HEK293 (cell line): ENCODE measurements at regions not wholly inside any gene's neighbourhood (a gene's known extent, or its start where the extent isn't known, plus 50 kb on each side); places are given as distances from the start of the nearest gene placed in this dataset.
"Not testable (repeated sequence)": the region's sequence is repeated elsewhere in the genome, so short reads cannot be mapped to it uniquely, and the experiment has no call there.

ENCODE experiments used
- CTCF ChIA-PET: fragments of 350-600 bp; formaldehyde crosslinking; extraction: SDS; loops from one replicate; lab custom pipeline; 2021; ENCODE audit warnings: antibody characterized with exemption; lab: Yijun Ruan, JAX
- POLR2A ChIA-PET: fragments of 300-600 bp; formaldehyde crosslinking; extraction: SDS; loops from one replicate; lab custom pipeline; 2020; ENCODE audit warnings: antibody characterized with exemption, inconsistent platforms; lab: Yijun Ruan, JAX
- H3K27ac ChIP-seq: fragments of 200-500 bp; sonication (Bioruptor generic); 2 replicates; pipeline ENCODE4 v1.5.1; 2014; ENCODE audit warnings: low read depth, low read length, control low read depth, inconsistent platforms; ENCODE audit errors: extremely low read depth
- H3K36me3 ChIP-seq, 2 experiments: fragments of 200-500 bp in 1 of 2; sonication (Bioruptor generic) in 1 of 2; 1 replicate in 1 of 2; 2 replicates in 1 of 2; pipeline ENCODE4 v1.5.1; 2014 to 2017; ENCODE audit warnings: inconsistent platforms in 2 of 2, low read length in 2 of 2; ENCODE audit not compliant: control insufficient read depth in 2 of 2, insufficient read depth in 1 of 2
- H3K4me1 ChIP-seq: fragments of 200-500 bp; sonication (Bioruptor generic); 2 replicates; pipeline ENCODE4 v1.5.1; 2014; ENCODE audit warnings: mild to moderate bottlenecking, low read length, inconsistent platforms; ENCODE audit not compliant: control insufficient read depth, insufficient read depth
- H3K4me3 ChIP-seq: 2 replicates; pipeline ENCODE4 v1.5.1; 2011; ENCODE audit warnings: low read depth, mild to moderate bottlenecking, control low read depth, low read length, moderate library complexity
- H3K9me3 ChIP-seq: fragments of 200-500 bp; sonication (Bioruptor generic); 2 replicates; pipeline ENCODE4 v1.5.1; 2014; ENCODE audit warnings: low read depth, low read length, inconsistent platforms; ENCODE audit not compliant: control insufficient read depth, insufficient read depth
- CTCF ChIP-seq: fragments of 450-650 bp; formaldehyde crosslinking; IDR thresholded peaks from 2 replicates; pipeline ENCODE4 v1.5.1; 2016; ENCODE audit warnings: missing biosample characterization, missing genetic modification characterization
- FEZF1 ChIP-seq: fragments of 450-650 bp; formaldehyde crosslinking; IDR thresholded peaks from 2 replicates; pipeline ENCODE4 v1.5.1; 2016; ENCODE audit warnings: missing biosample characterization, missing genetic modification characterization
- KLF16 ChIP-seq: fragments of 450-650 bp; formaldehyde crosslinking; IDR thresholded peaks from 2 replicates; pipeline ENCODE4 v1.5.1; 2017; ENCODE audit warnings: missing biosample characterization, missing genetic modification characterization
- SCRT1 ChIP-seq: fragments of 450-650 bp; formaldehyde crosslinking; IDR thresholded peaks from 2 replicates; pipeline ENCODE4 v1.5.1; 2016; ENCODE audit warnings: missing biosample characterization, missing genetic modification characterization, borderline replicate concordance
- ZBTB11 ChIP-seq: fragments of 450-650 bp; formaldehyde crosslinking; conservative IDR thresholded peaks from 2 replicates; pipeline ENCODE4 v1.5.1; 2016; ENCODE audit warnings: low read depth, missing biosample characterization, missing genetic modification characterization
- ZBTB7A ChIP-seq: fragments of 450-650 bp; formaldehyde crosslinking; IDR thresholded peaks from 2 replicates; pipeline ENCODE4 v1.5.1; 2016; ENCODE audit warnings: low read depth, missing biosample characterization, missing genetic modification characterization
- ZBTB8A ChIP-seq: fragments of 450-650 bp; formaldehyde crosslinking; IDR thresholded peaks from 2 replicates; pipeline ENCODE4 v1.5.1; 2016; ENCODE audit warnings: missing biosample characterization, missing genetic modification characterization
- ZIC2 ChIP-seq: fragments of 450-650 bp; formaldehyde crosslinking; IDR thresholded peaks from 2 replicates; pipeline ENCODE4 v1.5.1; 2016; ENCODE audit warnings: missing biosample characterization, missing genetic modification characterization
- ZNF138 ChIP-seq: fragments of 450-650 bp; formaldehyde crosslinking; IDR thresholded peaks from 2 replicates; pipeline ENCODE4 v1.5.1; 2016; ENCODE audit warnings: missing biosample characterization, missing genetic modification characterization, borderline replicate concordance
- ZNF24 ChIP-seq: fragments of 450-650 bp; formaldehyde crosslinking; IDR thresholded peaks from 2 replicates; pipeline ENCODE4 v1.5.1; 2016; ENCODE audit warnings: missing biosample characterization, missing genetic modification characterization
- ZNF362 ChIP-seq: fragments of 450-650 bp; formaldehyde crosslinking; IDR thresholded peaks from 2 replicates; pipeline ENCODE4 v1.5.1; 2016; ENCODE audit warnings: missing biosample characterization, missing genetic modification characterization
- ZNF366 ChIP-seq: fragments of 450-650 bp; formaldehyde crosslinking; conservative IDR thresholded peaks from 2 replicates; pipeline ENCODE4 v1.5.1; 2016; ENCODE audit warnings: missing biosample characterization, missing genetic modification characterization
- ZNF398 ChIP-seq: fragments of 450-650 bp; formaldehyde crosslinking; IDR thresholded peaks from 2 replicates; pipeline ENCODE4 v1.5.1; 2017; ENCODE audit warnings: missing biosample characterization, missing genetic modification characterization
- ZNF501 ChIP-seq: fragments of 450-650 bp; formaldehyde crosslinking; IDR thresholded peaks from 2 replicates; pipeline ENCODE4 v1.5.1; 2016; ENCODE audit warnings: missing biosample characterization, missing genetic modification characterization
- ZNF660 ChIP-seq: fragments of 450-650 bp; IDR thresholded peaks from 2 replicates; pipeline ENCODE4 v1.5.1; 2018; ENCODE audit warnings: missing biosample characterization, mild to moderate bottlenecking, missing genetic modification characterization
- ZNF664 ChIP-seq: fragments of 450-650 bp; formaldehyde crosslinking; IDR thresholded peaks from 2 replicates; pipeline ENCODE4 v1.5.1; 2016; ENCODE audit warnings: missing biosample characterization, missing genetic modification characterization
- ZNF837 ChIP-seq: fragments of 450-650 bp; formaldehyde crosslinking; IDR thresholded peaks from 2 replicates; pipeline ENCODE4 v1.5.1; 2016; ENCODE audit warnings: missing biosample characterization, missing genetic modification characterization
- ZNF843 ChIP-seq: fragments of 450-650 bp; formaldehyde crosslinking; IDR thresholded peaks from 2 replicates; pipeline ENCODE4 v1.5.1; 2016; ENCODE audit warnings: missing biosample characterization, missing genetic modification characterization
- ZSCAN30 ChIP-seq: fragments of 450-650 bp; IDR thresholded peaks from 2 replicates; pipeline ENCODE4 v1.5.1; 2018; ENCODE audit warnings: missing biosample characterization, mild to moderate bottlenecking, missing genetic modification characterization, moderate library complexity

- TF ChIP-seq ZBTB11 (tag by site-specific recombination): no peak
Measured at GRCh38 chr6:5892669-5893068, 114.1 kb downstream of the NRN1 start (continued).

DNA sequence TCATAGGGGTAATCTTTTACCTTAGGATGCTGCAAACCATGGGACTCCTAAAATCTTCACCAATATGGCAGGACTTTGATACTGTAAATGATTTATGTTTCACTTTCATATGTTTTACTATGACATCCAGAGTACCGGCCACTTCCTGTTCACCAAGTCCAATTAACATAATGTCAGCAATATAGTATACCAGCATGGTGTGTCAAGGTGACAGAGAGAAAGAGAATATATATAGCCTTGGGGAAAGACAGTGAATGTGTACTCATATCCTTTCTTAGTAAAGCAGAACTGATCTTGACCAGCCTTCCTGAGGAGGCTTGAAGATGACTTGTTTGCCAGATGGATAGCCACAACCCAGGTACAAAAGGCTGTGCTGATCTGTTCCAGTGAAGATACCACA is 127.9 kb downstream of the NRN1 start:
- Histone ChIP-seq H3K36me3 (no peaks in the 10 kb centered on the region), H3K4me3 (no peak overlapping the region), H3K27ac (no peak overlapping the region), H3K4me1 (no peaks in the 10 kb centered on the region), H3K9me3 (no peaks in the 10 kb centered on the region)
- ChIA-PET POLR2A (no interaction called here), CTCF (no interaction called here)
- no peak for TF ChIP-seq FEZF1 (tag by site-specific recombination)
- TF ChIP-seq ZNF501 (tag by site-specific recombination): no peak
- TF ChIP-seq ZSCAN30 (tag by site-specific recombination): no peak
- TF ChIP-seq ZNF362 (tag by site-specific recombination): no peak
- no peak for TF ChIP-seq ZIC2
- TF ChIP-seq ZBTB8A (tag by site-specific recombination): no peak

DNA sequence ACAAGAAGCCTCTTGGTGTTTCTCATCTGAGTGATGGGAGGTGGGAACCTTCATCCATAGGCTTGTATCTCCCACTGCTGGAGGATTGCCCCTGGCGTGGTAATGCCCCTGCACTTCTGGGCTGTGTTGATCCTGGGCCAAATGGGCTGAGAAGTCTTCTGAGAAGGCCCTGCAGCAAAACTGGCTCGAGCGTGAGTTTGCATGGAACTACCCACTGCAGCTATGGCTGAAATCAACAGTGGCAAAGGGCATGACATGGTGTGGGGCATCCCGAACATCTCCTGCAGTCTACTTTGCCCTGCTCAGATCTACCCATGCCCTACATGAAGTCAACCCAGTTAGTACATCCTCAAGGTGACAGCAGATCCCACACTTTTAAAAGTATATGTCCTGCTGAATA is 130.6 kb downstream of the NRN1 start:
- Histone ChIP-seq H3K36me3 (no peaks in the 10 kb centered on the region), H3K4me3 (no peak overlapping the region), H3K9me3 (no peaks in the 10 kb centered on the region; the same call in 1 of the 2 replicates), H3K27ac (no peak overlapping the region), H3K4me1 (no peaks in the 10 kb centered on the region)
- TF ChIP-seq ZNF398 (tag by site-specific recombination) (no peak), ZNF660 (no peak), ZNF366 (tag by site-specific recombination) (no peak), KLF16 (tag by site-specific recombination) (no peak), FEZF1 (tag by site-specific recombination) (no peak), ZNF837 (tag by site-specific recombination) (no peak), SCRT1 (tag by site-specific recombination) (no peak), CTCF (tag by site-specific recombination) (no peak), ZBTB7A (no peak), ZNF138 (tag by site-specific recombination) (no peak), ZNF24 (tag by site-specific recombination) (no peak), ZNF664 (tag by site-specific recombination) (no peak), ZNF843 (tag by site-specific recombination) (no peak)
- POLR2A ChIA-PET: no interaction called here
- CTCF ChIA-PET: interaction anchor here (1.0 kb wide), 1 partner anchor 405 kb away, joined by 3 read pairs; no protein-coding TSS in a partner anchor

DNA sequence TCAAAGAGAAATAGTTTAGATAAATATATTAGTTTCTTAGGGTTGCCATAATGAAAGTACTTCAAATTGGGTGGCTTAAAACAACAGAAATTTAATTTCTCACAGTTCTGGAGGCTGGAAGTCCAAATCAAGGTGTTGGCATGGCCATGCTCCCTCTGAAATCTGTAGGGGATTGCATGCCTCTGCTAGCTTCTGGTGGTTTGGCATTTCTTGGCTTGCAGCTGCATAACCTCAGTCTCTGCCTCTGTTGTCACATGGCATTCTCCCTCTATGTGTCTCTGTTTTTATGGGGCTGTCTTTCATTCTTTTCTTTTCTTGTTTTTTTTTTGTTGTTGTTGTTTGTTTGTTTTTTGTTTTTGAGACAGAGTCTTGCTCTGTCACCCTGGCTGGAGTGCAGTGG is 132.7 kb downstream of the NRN1 start:
- H3K36me3 ChIP-seq, H3K9me3 ChIP-seq, H3K4me1 ChIP-seq, POLR2A ChIA-PET, H3K4me3 ChIP-seq, CTCF ChIA-PET, H3K27ac ChIP-seq: not testable (repeated sequence)
